HEK293 (cell line): ENCODE measurements at regions not wholly inside any gene's neighbourhood (a gene's known extent, or its start where the extent isn't known, plus 50 kb on each side); places are given as distances from the start of the nearest gene placed in this dataset.

Experiments used
- CTCF ChIP-seq: fragments of 450-650 bp; formaldehyde crosslinking; IDR thresholded peaks from 2 replicates; pipeline ENCODE4 v1.5.1; 2016; ENCODE audit warnings: missing biosample characterization, missing genetic modification characterization
- YY1 ChIP-seq: fragments of 450-650 bp; formaldehyde crosslinking; IDR thresholded peaks from 2 replicates; pipeline ENCODE4 v1.5.1; 2018; ENCODE audit warnings: missing biosample characterization, missing genetic modification characterization
- ZNF324 ChIP-seq: fragments of 450-650 bp; formaldehyde crosslinking; IDR thresholded peaks from 2 replicates; pipeline ENCODE4 v1.5.1; 2016; ENCODE audit warnings: missing biosample characterization, missing genetic modification characterization
- ZNF677 ChIP-seq: fragments of 450-650 bp; IDR thresholded peaks from 2 replicates; pipeline ENCODE4 v1.5.0; 2018; ENCODE audit warnings: missing biosample characterization, mild to moderate bottlenecking, missing genetic modification characterization, moderate library complexity

- no peak for TF ChIP-seq CTCF (tag by site-specific recombination)
- no peak for TF ChIP-seq YY1 (tag by site-specific recombination)
- TF ChIP-seq ZNF324 (tag by site-specific recombination): no peak
- TF ChIP-seq ZNF677 (tag by site-specific recombination): no peak
Measured at GRCh38 chr11:116500947-116501602, 271.7 kb downstream of the BUD13 start.
